ENCODE measurements at regions not wholly inside any gene's neighbourhood (a gene's known extent, or its start where the extent isn't known, plus 50 kb on each side); places are given as distances from the start of the nearest gene placed in this dataset.

GRCh38 chr7:72524037-72524436 is 111.9 kb upstream of the CALN1 start:
- DNase-seq: no peak

- no peak for DNase-seq
These were observed 92.0 kb upstream of the CALN1 start for GRCh38 chr7:72504061-72504706.

GRCh38 chr7:72503644-72504043 is 91.5 kb upstream of the CALN1 start:
- DNase-seq: no peak

- no peak for DNase-seq
These were observed 82.7 kb upstream of the CALN1 start for GRCh38 chr7:72494807-72495206.

- DNase-seq: peak; percentile 79
These were observed 81.9 kb upstream of the CALN1 start for GRCh38 chr7:72493850-72494661.

- DNase-seq: no peak
These were observed 80.4 kb upstream of the CALN1 start for GRCh38 chr7:72492461-72493065.

GRCh38 chr7:72490301-72490700 is 78.2 kb upstream of the CALN1 start:
- DNase-seq: no peak

GRCh38 chr7:72481934-72482333 is 69.8 kb upstream of the CALN1 start:
- DNase-seq: no peak

- no peak for DNase-seq
These were observed 64.6 kb upstream of the CALN1 start for GRCh38 chr7:72476608-72477305.

- no peak for DNase-seq
These were observed 55.1 kb upstream of the CALN1 start for GRCh38 chr7:72467237-72467636.

- DNase-seq: no peak
These were observed 54.7 kb upstream of the CALN1 start for GRCh38 chr7:72466797-72467196.

GRCh38 chr7:72465521-72465920 is 53.4 kb upstream of the CALN1 start:
- no peak for DNase-seq

GRCh38 chr7:72462311-72462710 is 50.2 kb upstream of the CALN1 start:
- no peak for DNase-seq

All from DMS53 (cell line).